Mesenchymal stem cell (in vitro differentiated cells and primary cell): ENCODE measurements at regions not wholly inside any gene's neighbourhood (a gene's known extent, or its start where the extent isn't known, plus 50 kb on each side); places are given as distances from the start of the nearest gene placed in this dataset.

Source experiments
- DNase-seq: peaks from one replicate; pipeline ENCODE4 v3.0.0-alpha.2; 2013
- H2AFZ ChIP-seq: one replicate; pipeline ENCODE4 v1.6.1; 2013; ENCODE audit warnings: low read depth, mild to moderate bottlenecking, control low read depth, inconsistent platforms, low read length, moderate library complexity
- H2AK5ac ChIP-seq: 2 replicates; pipeline ENCODE4 v1.6.1; 2013; ENCODE audit warnings: low read length, moderate library complexity, mild to moderate bottlenecking, inconsistent platforms; ENCODE audit not compliant: severe bottlenecking
- H2BK120ac ChIP-seq: one replicate; pipeline ENCODE4 v1.6.1; 2013; ENCODE audit warnings: low read depth, mild to moderate bottlenecking, inconsistent platforms, low read length, moderate library complexity
- H2BK12ac ChIP-seq, 2 experiments: one replicate each; pipeline ENCODE4 v1.6.1; 2013; ENCODE audit warnings: inconsistent platforms in 2 of 2, low read length in 2 of 2, mild to moderate bottlenecking in 2 of 2, moderate library complexity in 2 of 2, control low read depth in 1 of 2
- H2BK15ac ChIP-seq: one replicate; pipeline ENCODE4 v1.6.1; 2013; ENCODE audit warnings: mild to moderate bottlenecking, low read depth, inconsistent platforms; ENCODE audit not compliant: poor library complexity, severe bottlenecking
- H2BK5ac ChIP-seq: 2 replicates; pipeline ENCODE4 v1.6.1; 2013; ENCODE audit warnings: low read depth, mild to moderate bottlenecking, low read length, control low read depth, inconsistent platforms; ENCODE audit not compliant: poor library complexity, severe bottlenecking
- H3K14ac ChIP-seq, 2 experiments: one replicate each; pipeline ENCODE4 v1.6.1; 2013; ENCODE audit warnings: inconsistent platforms in 2 of 2, low read length in 2 of 2, control low read depth in 1 of 2, mild to moderate bottlenecking in 1 of 2, moderate library complexity in 1 of 2
- H3K18ac ChIP-seq, 2 experiments: one replicate each; pipeline ENCODE4 v1.6.1; 2013; ENCODE audit warnings: inconsistent platforms in 2 of 2, low read length in 2 of 2, control low read depth in 1 of 2, low read depth in 1 of 2, mild to moderate bottlenecking in 1 of 2
- H3K23ac ChIP-seq, 2 experiments: one replicate each; pipeline ENCODE4 v1.6.1; 2013; ENCODE audit warnings: inconsistent platforms in 2 of 2, low read length in 2 of 2, mild to moderate bottlenecking in 2 of 2, moderate library complexity in 2 of 2, control low read depth in 1 of 2
- H3K27ac ChIP-seq: 2 replicates; pipeline ENCODE4 v1.5.1; 2013; ENCODE audit warnings: mild to moderate bottlenecking, moderate library complexity, low read length, control low read depth, inconsistent platforms; ENCODE audit not compliant: poor library complexity, severe bottlenecking
- H3K27me3 ChIP-seq, 2 experiments: 2 replicates each; pipeline versions ENCODE4 v1.6.1 to v1.7.0; 2013; ENCODE audit warnings: low read length in 2 of 2, mild to moderate bottlenecking in 2 of 2, moderate library complexity in 2 of 2, control low read depth in 1 of 2, inconsistent platforms in 1 of 2; ENCODE audit not compliant: control insufficient read depth in 1 of 2, insufficient read depth in 1 of 2
- H3K36me3 ChIP-seq, 2 experiments: 2 replicates each; pipeline versions ENCODE4 v1.6.1 to v1.7.0; 2013; ENCODE audit warnings: low read length in 2 of 2, control low read depth in 1 of 2, inconsistent platforms in 1 of 2, low read depth in 1 of 2, mild to moderate bottlenecking in 1 of 2; ENCODE audit not compliant: insufficient read depth in 2 of 2, control insufficient read depth in 1 of 2
- H3K4ac ChIP-seq, 2 experiments: one replicate each; pipeline ENCODE4 v1.6.1; 2013; ENCODE audit warnings: inconsistent platforms in 2 of 2, low read length in 2 of 2, mild to moderate bottlenecking in 2 of 2, moderate library complexity in 2 of 2, control low read depth in 1 of 2, low read depth in 1 of 2
- H3K4me1 ChIP-seq: 2 replicates; pipeline ENCODE4 v1.6.1; 2013; ENCODE audit warnings: low read depth, low read length, control low read depth; ENCODE audit not compliant: control insufficient read depth, insufficient read depth
- H3K4me2 ChIP-seq: 2 replicates; pipeline ENCODE4 v1.6.1; 2013; ENCODE audit warnings: low read length, mild to moderate bottlenecking, inconsistent platforms; ENCODE audit not compliant: poor library complexity, severe bottlenecking
- H3K4me3 ChIP-seq, 2 experiments: 2 replicates each; pipeline versions ENCODE4 v1.5.1 to v1.7.0; 2013; ENCODE audit warnings: low read length in 2 of 2, mild to moderate bottlenecking in 2 of 2, control low read depth in 1 of 2, low read depth in 1 of 2; ENCODE audit not compliant: insufficient read depth in 1 of 2
- H3K79me1 ChIP-seq: replicated peaks from 2 replicates; pipeline ENCODE4 v1.6.1; 2013; ENCODE audit warnings: mild to moderate bottlenecking, control low read depth, low read length, inconsistent platforms; ENCODE audit not compliant: poor library complexity, severe bottlenecking
- H3K9ac ChIP-seq: 2 replicates; pipeline ENCODE4 v1.7.0; 2013; ENCODE audit warnings: mild to moderate bottlenecking, low read length, moderate library complexity
- H3K9me3 ChIP-seq: 2 replicates; pipeline ENCODE4 v1.7.0; 2013; ENCODE audit warnings: mild to moderate bottlenecking, low read length; ENCODE audit not compliant: control insufficient read depth
- H4K8ac ChIP-seq: one replicate; pipeline ENCODE4 v1.6.1; 2013; ENCODE audit warnings: inconsistent platforms, mild to moderate bottlenecking, low read length, moderate library complexity
- H4K91ac ChIP-seq: one replicate; pipeline ENCODE4 v1.6.1; 2013; ENCODE audit warnings: mild to moderate bottlenecking, low read length, inconsistent platforms
- WGBS: methylation state at CpG from one replicate; pipeline ENCODE4 v1.1.7; 2013; ENCODE audit warnings: mixed read lengths; 5-methylcytosine and 5-hydroxymethylcytosine counted together

GRCh38 chrX:42096265-42096920 lies 173.0 kb upstream of the CASK start:
- H3K36me3 ChIP-seq = no peaks in the 10 kb centered on the region
- no peak overlapping the region for H3K23ac ChIP-seq
- no peak overlapping the region for H3K4ac ChIP-seq
- no peak overlapping the region for H2BK120ac ChIP-seq
- peak overlapping the region; percentile 69 for H3K9ac ChIP-seq
- H2BK5ac ChIP-seq = peak overlapping the region; percentile 57
- H3K4me3 ChIP-seq = no peak overlapping the region
- no peak overlapping the region for H2AFZ ChIP-seq
- H2BK12ac ChIP-seq = no peak overlapping the region
- H3K9me3 ChIP-seq = no peaks in the 10 kb centered on the region
- no peak overlapping the region for H3K14ac ChIP-seq
- H2BK15ac ChIP-seq = no peak overlapping the region
- no peak overlapping the region for H4K91ac ChIP-seq
- H3K27me3 ChIP-seq = peaks cover 0 to 12% of the 10 kb centered on the region in 2 experiments
- no peak overlapping the region for H4K8ac ChIP-seq
- peaks cover 5% of the 10 kb centered on the region for H3K4me1 ChIP-seq
- no peak overlapping the region for H2AK5ac ChIP-seq
- DNase-seq = peak; percentile 94
- WGBS = 20% methylated on average over 9 of the region's 9 CpGs
- no peak overlapping the region for H3K18ac ChIP-seq
- H3K4me2 ChIP-seq = no peak overlapping the region
- H3K27ac ChIP-seq = peak overlapping the region; percentile 98
- no peaks in the 10 kb centered on the region for H3K79me1 ChIP-seq

GRCh38 chrX:42094218-42094617 lies 170.9 kb upstream of the CASK start:
- Histone ChIP-seq H2AFZ (no peak overlapping the region), H2BK120ac (no peak overlapping the region), H4K91ac (no peak overlapping the region), H2BK15ac (no peak overlapping the region), H4K8ac (no peak overlapping the region), H3K4ac (no peak overlapping the region), H3K4me2 (no peak overlapping the region), H3K9me3 (no peaks in the 10 kb centered on the region), H2BK12ac (no peak overlapping the region), H3K4me3 (no peak overlapping the region), H3K27me3 (peaks cover 0 to 7% of the 10 kb centered on the region in 2 experiments), H3K9ac (no peak overlapping the region), H3K36me3 (no peaks in the 10 kb centered on the region), H3K79me1 (no peaks in the 10 kb centered on the region), H3K27ac (peak overlapping the region; percentile 76), H3K4me1 (peaks cover 5% of the 10 kb centered on the region), H2AK5ac (no peak overlapping the region), H3K18ac (no peak overlapping the region), H3K23ac (no peak overlapping the region), H2BK5ac (no peak overlapping the region), H3K14ac (no peak overlapping the region)
- 58% methylated on average over 3 of the region's 5 CpGs for WGBS
- DNase-seq = peak; percentile 34

GRCh38 chrX:42093756-42094155 lies 170.4 kb upstream of the CASK start:
- H3K4me3 ChIP-seq = no peak overlapping the region
- 40% methylated on average over 4 of the region's 6 CpGs for WGBS
- peak; percentile 55 for DNase-seq
- H2BK120ac ChIP-seq = no peak overlapping the region
- no peak overlapping the region for H2AK5ac ChIP-seq
- peaks cover 2% of the 10 kb centered on the region for H3K4me1 ChIP-seq
- peaks cover 0 to 3% of the 10 kb centered on the region in 2 experiments for H3K27me3 ChIP-seq
- H3K4me2 ChIP-seq = no peak overlapping the region
- no peak overlapping the region for H3K23ac ChIP-seq
- H3K36me3 ChIP-seq = no peaks in the 10 kb centered on the region
- no peak overlapping the region for H2BK15ac ChIP-seq
- peak overlapping the region; percentile 79 for H2BK5ac ChIP-seq
- H3K9ac ChIP-seq = no peak overlapping the region
- peak overlapping the region in 1 of 2 experiments; percentile 51 for H3K4ac ChIP-seq
- H2AFZ ChIP-seq = no peak overlapping the region
- peak overlapping the region in 1 of 2 experiments; percentile 33 for H3K18ac ChIP-seq
- H2BK12ac ChIP-seq = no peak overlapping the region
- H3K9me3 ChIP-seq = no peaks in the 10 kb centered on the region
- H3K14ac ChIP-seq = no peak overlapping the region
- no peaks in the 10 kb centered on the region for H3K79me1 ChIP-seq
- no peak overlapping the region for H4K8ac ChIP-seq
- no peak overlapping the region for H4K91ac ChIP-seq
- peak overlapping the region; percentile 76 for H3K27ac ChIP-seq

GRCh38 chrX:42090395-42090794 lies 167.0 kb upstream of the CASK start:
- no peak overlapping the region for H2AK5ac ChIP-seq

More at GRCh38 chrX:42090395-42090794, 167.0 kb upstream of the CASK start:
- Histone ChIP-seq H3K4ac (no peak overlapping the region), H4K8ac (no peak overlapping the region), H2AFZ (no peak overlapping the region), H3K36me3 (no peaks in the 10 kb centered on the region), H3K4me3 (no peak overlapping the region), H3K27me3 (no peaks in the 10 kb centered on the region), H2BK12ac (no peak overlapping the region), H3K4me2 (no peak overlapping the region), H2BK120ac (no peak overlapping the region), H3K4me1 (no peaks in the 10 kb centered on the region), H3K23ac (no peak overlapping the region), H4K91ac (no peak overlapping the region), H3K18ac (no peak overlapping the region), H3K9ac (no peak overlapping the region), H2BK15ac (no peak overlapping the region), H3K14ac (no peak overlapping the region), H3K27ac (no peak overlapping the region), H2BK5ac (no peak overlapping the region), H3K9me3 (no peaks in the 10 kb centered on the region), H3K79me1 (no peaks in the 10 kb centered on the region)
- 100% methylated on average over 1 of the region's 1 CpG for WGBS
- no peak for DNase-seq
